KMS-11 (cell line): ENCODE measurements at regions not wholly inside any gene's neighbourhood (a gene's known extent, or its start where the extent isn't known, plus 50 kb on each side); places are given as distances from the start of the nearest gene placed in this dataset.

Experiments used
- H2AFZ ChIP-seq: fragments of 200-600 bp; sonication (generic); 2 replicates; pipeline ENCODE4 v1.6.1; 2016; ENCODE audit warnings: antibody characterized with exemption, mixed run types, low read depth
- H3K27ac ChIP-seq: fragments of 200-600 bp; sonication (generic); 2 replicates; pipeline ENCODE4 v1.6.1; 2016; ENCODE audit warnings: mild to moderate bottlenecking, mixed run types
- H3K27me3 ChIP-seq: fragments of 200-600 bp; sonication (generic); 2 replicates; pipeline ENCODE4 v1.6.1; 2017; ENCODE audit warnings: mild to moderate bottlenecking, low read depth, mixed run types, moderate library complexity; ENCODE audit not compliant: insufficient read depth
- H3K36me3 ChIP-seq: fragments of 200-600 bp; sonication (generic); 2 replicates; pipeline ENCODE4 v1.6.1; 2017; ENCODE audit warnings: mild to moderate bottlenecking, mixed run types; ENCODE audit not compliant: insufficient read depth
- H3K4me1 ChIP-seq: fragments of 200-600 bp; sonication (generic); 2 replicates; pipeline ENCODE4 v1.6.1; 2016; ENCODE audit warnings: mild to moderate bottlenecking, low read depth, mixed run types; ENCODE audit not compliant: poor library complexity, severe bottlenecking
- H3K4me2 ChIP-seq: fragments of 200-600 bp; sonication (generic); 2 replicates; pipeline ENCODE4 v1.7.0; 2016; ENCODE audit warnings: mild to moderate bottlenecking, mixed run types
- H3K4me3 ChIP-seq: fragments of 200-600 bp; sonication (generic); IDR thresholded peaks from 2 replicates; pipeline ENCODE4 v1.6.1; 2017; ENCODE audit warnings: low read depth, low read length, mixed read lengths; ENCODE audit not compliant: insufficient read depth
- H3K79me2 ChIP-seq: fragments of 200-600 bp; sonication (generic); 2 replicates; pipeline ENCODE4 v1.6.1; 2016; ENCODE audit warnings: low read depth, mixed run types; ENCODE audit not compliant: insufficient read depth
- H3K9ac ChIP-seq: fragments of 200-600 bp; sonication (generic); 2 replicates; pipeline ENCODE4 v1.6.1; 2016; ENCODE audit warnings: mild to moderate bottlenecking, mixed run types
- H4K20me1 ChIP-seq: fragments of 200-600 bp; sonication (generic); 2 replicates; pipeline ENCODE4 v1.6.1; 2016; ENCODE audit warnings: mild to moderate bottlenecking, mixed run types; ENCODE audit not compliant: insufficient read depth
- TF ChIP-seq, protein P1 (sequence below): fragments of 200-600 bp; sonication (generic); conservative IDR thresholded peaks from 2 replicates; pipeline ENCODE4 v1.6.1; 2017; ENCODE audit warnings: low read depth, mild to moderate bottlenecking, antibody characterized with exemption, low read length, moderate library complexity, mixed read lengths

DNA sequence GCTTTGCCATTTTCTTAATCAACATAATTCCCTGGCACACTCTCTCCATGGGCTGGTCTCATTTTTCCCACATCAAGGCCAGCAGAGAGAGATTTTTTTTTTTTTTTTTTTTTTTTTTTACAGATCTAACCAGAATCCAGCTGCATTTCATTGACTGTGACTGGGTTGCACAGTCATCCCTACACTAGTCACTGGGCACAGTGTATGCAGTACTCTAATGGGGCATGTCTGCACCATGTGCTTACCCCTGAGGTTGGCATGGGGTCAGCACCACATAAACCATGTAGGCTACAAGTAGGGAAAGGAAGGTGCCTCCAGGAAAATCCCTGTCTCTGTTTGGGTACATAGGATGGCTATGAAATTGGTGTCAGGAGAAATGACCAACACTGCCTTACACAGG, 64.1 kb upstream of the LRP8 start:
- TF ChIP-seq, protein P1, sequence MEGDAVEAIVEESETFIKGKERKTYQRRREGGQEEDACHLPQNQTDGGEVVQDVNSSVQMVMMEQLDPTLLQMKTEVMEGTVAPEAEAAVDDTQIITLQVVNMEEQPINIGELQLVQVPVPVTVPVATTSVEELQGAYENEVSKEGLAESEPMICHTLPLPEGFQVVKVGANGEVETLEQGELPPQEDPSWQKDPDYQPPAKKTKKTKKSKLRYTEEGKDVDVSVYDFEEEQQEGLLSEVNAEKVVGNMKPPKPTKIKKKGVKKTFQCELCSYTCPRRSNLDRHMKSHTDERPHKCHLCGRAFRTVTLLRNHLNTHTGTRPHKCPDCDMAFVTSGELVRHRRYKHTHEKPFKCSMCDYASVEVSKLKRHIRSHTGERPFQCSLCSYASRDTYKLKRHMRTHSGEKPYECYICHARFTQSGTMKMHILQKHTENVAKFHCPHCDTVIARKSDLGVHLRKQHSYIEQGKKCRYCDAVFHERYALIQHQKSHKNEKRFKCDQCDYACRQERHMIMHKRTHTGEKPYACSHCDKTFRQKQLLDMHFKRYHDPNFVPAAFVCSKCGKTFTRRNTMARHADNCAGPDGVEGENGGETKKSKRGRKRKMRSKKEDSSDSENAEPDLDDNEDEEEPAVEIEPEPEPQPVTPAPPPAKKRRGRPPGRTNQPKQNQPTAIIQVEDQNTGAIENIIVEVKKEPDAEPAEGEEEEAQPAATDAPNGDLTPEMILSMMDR, result no peak
- Histone ChIP-seq H3K4me1 (no peaks in the 10 kb centered on the region), H3K4me2 (no peak overlapping the region), H3K4me3 (no peak overlapping the region), H3K9ac (no peak overlapping the region), H3K27me3 (no peaks in the 10 kb centered on the region; the same call in 1 of the 2 replicates), H4K20me1 (no peaks in the 10 kb centered on the region), H3K36me3 (no peaks in the 10 kb centered on the region), H3K27ac (no peak overlapping the region), H2AFZ (no peak overlapping the region), H3K79me2 (no peaks in the 10 kb centered on the region)

DNA sequence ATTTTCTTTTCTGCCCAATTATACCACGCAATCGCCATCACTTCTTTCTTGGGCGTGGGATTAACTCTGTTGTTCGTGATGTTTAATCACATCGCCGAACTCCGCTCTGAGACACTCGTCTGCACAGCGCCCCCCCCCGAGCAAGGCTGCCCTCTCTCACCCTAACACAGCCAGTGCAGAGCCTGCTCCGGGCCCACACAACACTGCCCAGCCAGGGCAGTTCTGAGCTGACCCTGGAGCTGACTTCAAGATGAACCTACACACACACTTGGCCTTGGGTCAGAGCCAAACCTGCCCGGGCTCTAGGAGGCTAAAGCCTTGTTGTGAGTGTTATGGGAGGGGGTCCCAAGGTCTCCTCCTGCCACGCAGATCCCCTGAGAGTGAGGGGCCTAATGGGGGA, 64.6 kb upstream of the LRP8 start:
- no peak overlapping the region for H3K27ac ChIP-seq
- no peak overlapping the region for H3K4me3 ChIP-seq
- no peak overlapping the region for H3K4me2 ChIP-seq
- no peaks in the 10 kb centered on the region for H3K36me3 ChIP-seq
- no peak overlapping the region for H3K9ac ChIP-seq
- TF ChIP-seq, protein P1, result no peak
- no peaks in the 10 kb centered on the region for H4K20me1 ChIP-seq
- H3K27me3 ChIP-seq, result no peaks in the 10 kb centered on the region; the same call in 1 of the 2 replicates
- H3K4me1 ChIP-seq, result no peaks in the 10 kb centered on the region
- H2AFZ ChIP-seq, result no peak overlapping the region
- no peaks in the 10 kb centered on the region for H3K79me2 ChIP-seq

DNA sequence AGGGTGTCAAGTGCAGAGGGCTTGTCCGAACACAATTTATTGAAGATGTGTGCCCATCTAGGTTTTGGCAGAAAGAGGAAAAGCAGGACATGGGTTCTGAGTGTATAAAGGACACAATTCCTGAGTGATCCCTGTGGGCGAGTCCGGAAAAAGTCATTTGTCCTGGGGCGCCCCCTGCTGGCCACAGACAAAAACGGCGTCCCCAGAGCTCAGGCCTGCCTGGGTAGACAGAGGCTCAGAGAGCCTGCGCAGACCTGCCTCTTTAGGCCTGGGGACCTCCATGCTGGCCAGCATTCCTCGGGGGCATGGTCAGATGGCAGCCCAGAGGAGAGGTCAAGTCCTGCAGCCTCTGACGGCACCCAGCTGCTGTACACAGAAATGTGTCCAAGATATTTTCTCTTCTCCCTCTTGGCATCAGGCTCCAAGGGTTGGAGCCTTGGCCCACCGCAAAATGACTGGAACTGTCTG, 65.5 kb upstream of the LRP8 start:
- Histone ChIP-seq H3K79me2 (no peaks in the 10 kb centered on the region), H3K27ac (no peak overlapping the region), H3K4me3 (no peak overlapping the region), H2AFZ (peak overlapping the region; percentile 27; the same call in 1 of the 2 replicates), H3K4me2 (no peak overlapping the region), H3K27me3 (no peaks in the 10 kb centered on the region; the same call in 1 of the 2 replicates), H3K4me1 (no peaks in the 10 kb centered on the region), H4K20me1 (no peaks in the 10 kb centered on the region), H3K9ac (no peak overlapping the region), H3K36me3 (no peaks in the 10 kb centered on the region)
- TF ChIP-seq, protein P1, result peak; percentile 97

DNA sequence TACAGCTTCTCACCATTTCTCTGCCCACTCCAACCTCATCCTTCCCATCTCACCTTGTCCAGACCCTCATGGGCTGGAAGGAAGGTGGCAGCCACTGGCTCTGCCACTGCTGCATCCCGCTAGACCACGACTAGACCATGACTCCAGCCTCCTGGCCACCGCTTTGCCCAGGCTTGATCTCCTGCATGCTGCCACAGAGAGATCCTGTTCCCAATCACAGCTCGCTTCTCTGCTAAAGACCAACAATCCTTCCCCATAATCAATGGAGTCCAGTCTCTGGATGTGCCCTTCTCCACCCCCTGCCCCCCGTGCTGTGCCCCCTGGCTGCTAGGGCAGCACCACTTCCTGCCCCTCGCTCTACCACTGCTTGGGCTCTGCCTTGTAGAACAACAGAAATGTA, 64.9 kb upstream of the DMRTB1 start:
- H3K36me3 ChIP-seq, result no peaks in the 10 kb centered on the region
- TF ChIP-seq, protein P1, result no peak
- no peak overlapping the region for H3K4me3 ChIP-seq
- no peaks in the 10 kb centered on the region for H3K79me2 ChIP-seq
- H3K9ac ChIP-seq, result no peak overlapping the region
- H3K27ac ChIP-seq, result no peak overlapping the region
- H3K4me2 ChIP-seq, result no peak overlapping the region
- H3K4me1 ChIP-seq, result no peaks in the 10 kb centered on the region
- H4K20me1 ChIP-seq, result no peaks in the 10 kb centered on the region
- H2AFZ ChIP-seq, result no peak overlapping the region
- no peaks in the 10 kb centered on the region; the same call in 1 of the 2 replicates for H3K27me3 ChIP-seq
